H9 (cell line): ENCODE measurements at regions not wholly inside any gene's neighbourhood (a gene's known extent, or its start where the extent isn't known, plus 50 kb on each side); places are given as distances from the start of the nearest gene placed in this dataset.

Experiments used
- DNase-seq: peaks from one replicate; pipeline ENCODE4 v3.0.0-alpha.2; 2017
- H2AFZ ChIP-seq: one replicate; pipeline ENCODE4 v1.6.1; 2013; ENCODE audit warnings: mild to moderate bottlenecking, low read length, control low read depth, moderate library complexity
- H2AK5ac ChIP-seq: 2 replicates; pipeline ENCODE4 v1.6.1; 2013; ENCODE audit warnings: low read length, control low read depth, mixed read lengths; ENCODE audit not compliant: insufficient read length
- H2BK120ac ChIP-seq: one replicate; pipeline ENCODE4 v1.6.1; 2013; ENCODE audit warnings: low read depth, mild to moderate bottlenecking, low read length, control low read depth, inconsistent platforms; ENCODE audit not compliant: poor library complexity, severe bottlenecking
- H2BK12ac ChIP-seq: 2 replicates; pipeline ENCODE4 v1.6.1; 2013; ENCODE audit warnings: low read length, control low read depth, mixed read lengths, low read depth; ENCODE audit not compliant: insufficient read length
- H2BK15ac ChIP-seq: 2 replicates; pipeline ENCODE4 v1.6.1; 2013; ENCODE audit warnings: low read depth, low read length, control low read depth
- H2BK20ac ChIP-seq: one replicate; pipeline ENCODE4 v1.6.1; 2013; ENCODE audit warnings: low read depth, mild to moderate bottlenecking, low read length, control low read depth, inconsistent platforms; ENCODE audit not compliant: poor library complexity, severe bottlenecking
- H2BK5ac ChIP-seq: 2 replicates; pipeline ENCODE4 v1.6.1; 2013; ENCODE audit warnings: low read length, control low read depth, mixed read lengths; ENCODE audit not compliant: insufficient read length
- H3K14ac ChIP-seq: 2 replicates; pipeline ENCODE4 v1.6.1; 2013; ENCODE audit warnings: low read length, control low read depth; ENCODE audit not compliant: insufficient read depth
- H3K18ac ChIP-seq: 2 replicates; pipeline ENCODE4 v1.6.1; 2013; ENCODE audit warnings: low read depth, mild to moderate bottlenecking, mixed read lengths, low read length, control low read depth; ENCODE audit not compliant: insufficient read length
- H3K23ac ChIP-seq: 2 replicates; pipeline ENCODE4 v1.6.1; 2013; ENCODE audit warnings: low read length, control low read depth, mixed read lengths, low read depth; ENCODE audit not compliant: insufficient read length
- H3K23me2 ChIP-seq: 2 replicates; pipeline ENCODE4 v1.6.1; 2013; ENCODE audit warnings: low read depth, mild to moderate bottlenecking, mixed read lengths, low read length, control low read depth; ENCODE audit not compliant: insufficient read length, poor library complexity, severe bottlenecking
- H3K27ac ChIP-seq: 2 replicates; pipeline ENCODE4 v1.5.1; 2013; ENCODE audit warnings: low read length, control low read depth, mixed read lengths, low read depth; ENCODE audit not compliant: insufficient read length
- H3K27me3 ChIP-seq: 2 replicates; pipeline ENCODE4 v1.6.1; 2013; ENCODE audit warnings: low read length, control low read depth, inconsistent platforms; ENCODE audit not compliant: insufficient read depth
- H3K4ac ChIP-seq: 2 replicates; pipeline ENCODE4 v1.6.1; 2013; ENCODE audit warnings: low read depth, mild to moderate bottlenecking, control low read depth, inconsistent platforms, low read length, moderate library complexity
- H3K4me1 ChIP-seq: 2 replicates; pipeline ENCODE4 v1.6.1; 2013; ENCODE audit warnings: low read length, control low read depth, inconsistent platforms; ENCODE audit not compliant: insufficient read depth
- H3K4me2 ChIP-seq: 2 replicates; pipeline ENCODE4 v1.6.1; 2013; ENCODE audit warnings: low read length, control low read depth, mixed read lengths; ENCODE audit not compliant: insufficient read length, insufficient read depth
- H3K56ac ChIP-seq: 2 replicates; pipeline ENCODE4 v1.6.1; 2013; ENCODE audit warnings: low read depth, mild to moderate bottlenecking, mixed read lengths, low read length, control low read depth; ENCODE audit not compliant: insufficient read length
- H3K79me1 ChIP-seq: 2 replicates; pipeline ENCODE4 v1.6.1; 2013; ENCODE audit warnings: low read depth, mild to moderate bottlenecking, moderate library complexity, low read length, control low read depth, inconsistent platforms; ENCODE audit not compliant: insufficient read depth, poor library complexity, severe bottlenecking
- H3K79me2 ChIP-seq: 2 replicates; pipeline ENCODE4 v1.6.1; 2013; ENCODE audit warnings: low read length, control low read depth, inconsistent platforms; ENCODE audit not compliant: insufficient read depth
- H3K9ac ChIP-seq: 2 replicates; pipeline ENCODE4 v1.6.1; 2013; ENCODE audit warnings: low read length, control low read depth, mixed read lengths; ENCODE audit not compliant: insufficient read length; ENCODE audit errors: extremely low read depth
- H3K9me3 ChIP-seq: one replicate; pipeline ENCODE4 v1.6.1; 2013; ENCODE audit warnings: low read depth, low read length, inconsistent platforms; ENCODE audit not compliant: control insufficient read depth
- H3T11ph ChIP-seq: one replicate; pipeline ENCODE4 v1.6.1; 2013; ENCODE audit warnings: mild to moderate bottlenecking, low read length, control low read depth, inconsistent platforms
- H4K20me1 ChIP-seq: one replicate; pipeline ENCODE4 v1.6.1; 2013; ENCODE audit not compliant: control insufficient read depth, insufficient read length, insufficient read depth
- H4K5ac ChIP-seq: 2 replicates; pipeline ENCODE4 v1.6.1; 2013; ENCODE audit warnings: low read depth, mild to moderate bottlenecking, mixed read lengths, low read length, control low read depth; ENCODE audit not compliant: insufficient read length
- H4K8ac ChIP-seq: replicated peaks from 2 replicates; pipeline ENCODE4 v1.6.1; 2013; ENCODE audit warnings: low read length, control low read depth, mixed read lengths, low read depth; ENCODE audit not compliant: insufficient read length
- H4K91ac ChIP-seq: 2 replicates; pipeline ENCODE4 v1.6.1; 2013; ENCODE audit warnings: low read depth, mild to moderate bottlenecking, moderate library complexity, mixed read lengths, low read length, control low read depth; ENCODE audit not compliant: insufficient read length
- H3K27ac Mint-ChIP-seq, 3 experiments: 2 replicates in 2 of 3; 3 replicates in 1 of 3; pipeline ENCODE4 v1.8.0; 2020 to 2021; ENCODE audit warnings: mixed read lengths in 3 of 3, mild to moderate bottlenecking in 1 of 3, moderate library complexity in 1 of 3
- H3K27me3 Mint-ChIP-seq: 2 replicates; pipeline ENCODE4 v1.8.0; 2021; ENCODE audit warnings: low read depth, mild to moderate bottlenecking, moderate library complexity, mixed read lengths
- H3K36me3 Mint-ChIP-seq, 3 experiments: 2 replicates in 2 of 3; 3 replicates in 1 of 3; pipeline ENCODE4 v1.8.0; 2020 to 2021; ENCODE audit warnings: low read depth in 3 of 3, mixed read lengths in 3 of 3; ENCODE audit not compliant: insufficient read depth in 1 of 3
- H3K4me1 Mint-ChIP-seq, 2 experiments: 2 replicates each; pipeline ENCODE4 v1.8.0; 2020; ENCODE audit warnings: mixed read lengths in 2 of 2
- H3K4me3 Mint-ChIP-seq, 2 experiments: 2 replicates in 1 of 2; 3 replicates in 1 of 2; pipeline ENCODE4 v1.8.0; 2020 to 2021; ENCODE audit warnings: mild to moderate bottlenecking in 2 of 2, mixed read lengths in 2 of 2, moderate library complexity in 1 of 2
- H3K9me3 Mint-ChIP-seq, 2 experiments: 2 replicates in 1 of 2; 3 replicates in 1 of 2; pipeline ENCODE4 v1.8.0; 2020; ENCODE audit warnings: mild to moderate bottlenecking in 2 of 2, mixed read lengths in 2 of 2, moderate library complexity in 1 of 2
- CTCF ChIP-seq: fragments of 200-600 bp; sonication (generic); conservative IDR thresholded peaks from 3 replicates; pipeline ENCODE4 v1.8.0; 2021; ENCODE audit warnings: antibody characterized with exemption, mild to moderate bottlenecking
- WGBS: extraction: QIAGEN DNeasy Blood & Tissue Kit; methylation state at CpG from one replicate; pipeline ENCODE4 v1.1.7; 2013; ENCODE audit warnings: missing lambda C conversion rate, low lambda C conversion rate, mixed read lengths; ENCODE audit not compliant: insufficient read length; ENCODE audit errors: extremely low coverage; 5-methylcytosine and 5-hydroxymethylcytosine counted together

- H3K23me2 ChIP-seq = no peaks in the 10 kb centered on the region
- no peak overlapping the region for H3K18ac ChIP-seq
- no peak overlapping the region for H4K8ac ChIP-seq
- no peaks in the 10 kb centered on the region for H3K79me2 ChIP-seq
- no peaks in the 10 kb centered on the region for H3K27me3 ChIP-seq
- H3K23ac ChIP-seq = no peak overlapping the region
- no peak overlapping the region for H3K4me2 ChIP-seq
- H2BK5ac ChIP-seq = no peak overlapping the region
- H2AFZ ChIP-seq = no peak overlapping the region
- H3K4me3 Mint-ChIP-seq = no peak overlapping the region
- H3K9me3 ChIP-seq = no peaks in the 10 kb centered on the region
- no peaks in the 10 kb centered on the region for H3K4me1 ChIP-seq
- no peak overlapping the region for H3T11ph ChIP-seq
- H3K56ac ChIP-seq = no peak overlapping the region
- H3K36me3 Mint-ChIP-seq = peaks cover 4 to 7% (median 6%) of the 10 kb centered on the region in 3 experiments; a peak in 5 of 7 replicates
- WGBS = no CpG with 5 or more reads among the region's 11 CpGs
- H3K27ac ChIP-seq = no peak overlapping the region
- H4K91ac ChIP-seq = no peak overlapping the region
- no peak overlapping the region for H2AK5ac ChIP-seq
- H3K79me1 ChIP-seq = no peaks in the 10 kb centered on the region
- H3K4me1 Mint-ChIP-seq = peaks cover 7 to 17% of the 10 kb centered on the region in 2 experiments
- no peak overlapping the region for H2BK120ac ChIP-seq
- H4K5ac ChIP-seq = no peak overlapping the region
- H2BK20ac ChIP-seq = no peak overlapping the region
- peaks cover 7 to 16% of the 10 kb centered on the region in 2 experiments; a peak in 3 of 5 replicates for H3K9me3 Mint-ChIP-seq
- H3K9ac ChIP-seq = no peak overlapping the region
- DNase-seq = no peak
- H3K4ac ChIP-seq = no peak overlapping the region
- no peaks in the 10 kb centered on the region for H4K20me1 ChIP-seq
- H3K27ac Mint-ChIP-seq = no peak overlapping the region
- H3K14ac ChIP-seq = no peak overlapping the region
- TF ChIP-seq CTCF = no peak
- H3K27me3 Mint-ChIP-seq = no peaks in the 10 kb centered on the region
- no peak overlapping the region for H2BK12ac ChIP-seq
- no peak overlapping the region for H2BK15ac ChIP-seq
Measured at GRCh38 chr14:96958057-96958456, 160.9 kb downstream of the VRK1 start.
